ENCODE measurements at regions not wholly inside any gene's neighbourhood (a gene's known extent, or its start where the extent isn't known, plus 50 kb on each side); places are given as distances from the start of the nearest gene placed in this dataset.

GRCh38 chr9:79053598-79053997 is 518.2 kb upstream of the TLE4 start:
- Histone ChIP-seq H3K4me3 (ENCODE audit: low read length) (no peak overlapping the region), H3K9me3 (ENCODE audit: control insufficient read depth, insufficient read depth, low read length) (no peaks in the 10 kb centered on the region), H3K27ac (ENCODE audit: low read length) (no peak overlapping the region), H3K27me3 (ENCODE audit: control insufficient read depth, insufficient read depth, low read length) (no peaks in the 10 kb centered on the region), H3K4me1 (ENCODE audit: control insufficient read depth, insufficient read depth, low read length) (no peaks in the 10 kb centered on the region), H3K36me3 (ENCODE audit: control insufficient read depth, insufficient read depth, low read length) (no peaks in the 10 kb centered on the region)
- no peaks in the 10 kb centered on the region for H3K4me1 Mint-ChIP-seq
- no peak for DNase-seq
- no peak for ATAC-seq
- peaks cover 3 to 4% of the 10 kb centered on the region in 2 donors for H3K9me3 Mint-ChIP-seq
- whole genome bisulfite sequencing (ENCODE audit: insufficient coverage), result 25% methylated on average over 2 of the region's 3 CpGs
- H3K4me3 Mint-ChIP-seq, result no peak overlapping the region
- TF ChIP-seq CTCF (IDR thresholded peaks at IDR 0.05), result no peak
- no peaks in the 10 kb centered on the region for H3K36me3 Mint-ChIP-seq
- no peak overlapping the region for H3K27ac Mint-ChIP-seq
- H3K27me3 Mint-ChIP-seq (ENCODE audit: low read depth in 2 of 2), result no peaks in the 10 kb centered on the region
- intact Hi-C loops (cut with micrococcal nuclease), result no loop called here

- Mint-ChIP-seq H3K27ac (no peak overlapping the region), H3K36me3 (no peaks in the 10 kb centered on the region), H3K9me3 (peaks cover 6 to 9% of the 10 kb centered on the region in 2 donors), H3K4me3 (no peak overlapping the region), H3K27me3 (ENCODE audit: low read depth in 2 of 2) (no peaks in the 10 kb centered on the region), H3K4me1 (no peaks in the 10 kb centered on the region)
- no peak for TF ChIP-seq CTCF (IDR thresholded peaks at IDR 0.05)
- intact Hi-C loops (cut with micrococcal nuclease), result no loop called here
- WGBS (ENCODE audit: insufficient coverage), result 97% methylated on average over 5 of the region's 6 CpGs
- Histone ChIP-seq H3K4me1 (ENCODE audit: control insufficient read depth, insufficient read depth, low read length) (no peaks in the 10 kb centered on the region), H3K9me3 (ENCODE audit: control insufficient read depth, insufficient read depth, low read length) (no peaks in the 10 kb centered on the region), H3K27me3 (ENCODE audit: control insufficient read depth, insufficient read depth, low read length) (no peaks in the 10 kb centered on the region), H3K27ac (ENCODE audit: low read length) (no peak overlapping the region), H3K36me3 (ENCODE audit: control insufficient read depth, insufficient read depth, low read length) (no peaks in the 10 kb centered on the region), H3K4me3 (ENCODE audit: low read length) (no peak overlapping the region)
- ATAC-seq, result no peak
- DNase-seq, result no peak
These were observed 517.3 kb upstream of the TLE4 start for GRCh38 chr9:79054500-79054899.

GRCh38 chr9:79056041-79056440 is 515.7 kb upstream of the TLE4 start:
- 90% methylated on average over 3 of the region's 5 CpGs for WGBS (ENCODE audit: insufficient coverage)
- TF ChIP-seq CTCF (IDR thresholded peaks at IDR 0.05), result no peak
- Mint-ChIP-seq H3K27me3 (ENCODE audit: low read depth in 2 of 2) (no peaks in the 10 kb centered on the region), H3K4me1 (no peaks in the 10 kb centered on the region), H3K9me3 (peaks cover 6 to 9% of the 10 kb centered on the region in 2 donors), H3K4me3 (no peak overlapping the region), H3K36me3 (no peaks in the 10 kb centered on the region), H3K27ac (no peak overlapping the region)
- no peaks in the 10 kb centered on the region for H3K36me3 ChIP-seq (ENCODE audit: control insufficient read depth, insufficient read depth, low read length)
- H3K27ac ChIP-seq (ENCODE audit: low read length), result no peak overlapping the region
- no peak overlapping the region for H3K4me3 ChIP-seq (ENCODE audit: low read length)
- H3K9me3 ChIP-seq (ENCODE audit: control insufficient read depth, insufficient read depth, low read length), result no peaks in the 10 kb centered on the region
- DNase-seq, result no peak
- intact Hi-C loops (cut with micrococcal nuclease), result no loop called here
- H3K27me3 ChIP-seq (ENCODE audit: control insufficient read depth, insufficient read depth, low read length), result no peaks in the 10 kb centered on the region
- no peak for ATAC-seq
- H3K4me1 ChIP-seq (ENCODE audit: control insufficient read depth, insufficient read depth, low read length), result no peaks in the 10 kb centered on the region

GRCh38 chr9:79057576-79057975 is 514.2 kb upstream of the TLE4 start:
- Histone ChIP-seq H3K36me3 (ENCODE audit: control insufficient read depth, insufficient read depth, low read length) (no peaks in the 10 kb centered on the region), H3K27me3 (ENCODE audit: control insufficient read depth, insufficient read depth, low read length) (no peaks in the 10 kb centered on the region), H3K27ac (ENCODE audit: low read length) (no peak overlapping the region), H3K4me1 (ENCODE audit: control insufficient read depth, insufficient read depth, low read length) (no peaks in the 10 kb centered on the region), H3K4me3 (ENCODE audit: low read length) (no peak overlapping the region), H3K9me3 (ENCODE audit: control insufficient read depth, insufficient read depth, low read length) (no peaks in the 10 kb centered on the region)
- Mint-ChIP-seq H3K27ac (no peak overlapping the region), H3K9me3 (peaks cover 6 to 9% of the 10 kb centered on the region in 2 donors), H3K36me3 (no peaks in the 10 kb centered on the region), H3K4me3 (no peak overlapping the region), H3K27me3 (ENCODE audit: low read depth in 2 of 2) (no peaks in the 10 kb centered on the region), H3K4me1 (no peaks in the 10 kb centered on the region)
- intact Hi-C loops (cut with micrococcal nuclease), result no loop called here
- ATAC-seq, result no peak
- DNase-seq, result no peak
- no peak for TF ChIP-seq CTCF (IDR thresholded peaks at IDR 0.05)
